ENCODE measurements at regions not wholly inside any gene's neighbourhood (a gene's known extent, or its start where the extent isn't known, plus 50 kb on each side); places are given as distances from the start of the nearest gene placed in this dataset.

GRCh38 chr17:72208832-72209231 lies 88.0 kb downstream of the SOX9 start:
- no peak for DNase-seq (ENCODE audit: low read depth, low spot score)

- DNase-seq (ENCODE audit: low read depth, low spot score): no peak
Observed at GRCh38 chr17:72212041-72212440, 91.2 kb downstream of the SOX9 start.

GRCh38 chr17:72215490-72215889 lies 94.7 kb downstream of the SOX9 start:
- DNase-seq (ENCODE audit: low read depth, low spot score): no peak

DNA sequence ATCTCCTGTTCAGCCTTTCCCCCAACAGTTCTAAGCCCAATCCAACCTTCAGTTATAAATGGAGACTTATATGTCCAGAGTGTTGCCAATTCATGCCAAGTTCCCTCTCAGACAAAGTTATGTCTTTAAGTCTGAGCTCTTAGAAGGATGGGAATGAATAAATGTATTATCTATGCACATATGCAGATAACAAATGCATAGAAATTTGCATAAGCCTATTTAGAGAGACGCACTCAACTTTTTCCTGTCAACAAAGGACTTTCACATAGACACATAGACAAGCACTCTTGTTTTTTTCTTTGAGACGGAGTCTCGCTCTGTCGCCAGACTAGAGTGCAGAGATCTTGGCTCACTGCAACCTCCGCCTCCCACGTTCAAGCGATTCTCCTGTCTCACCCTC lies 95.1 kb downstream of the SOX9 start:
- no peak for DNase-seq (ENCODE audit: low read depth, low spot score)

- DNase-seq (ENCODE audit: low read depth, low spot score): peak; percentile 40
Observed at GRCh38 chr17:72219137-72219823, 98.5 kb downstream of the SOX9 start.

DNA sequence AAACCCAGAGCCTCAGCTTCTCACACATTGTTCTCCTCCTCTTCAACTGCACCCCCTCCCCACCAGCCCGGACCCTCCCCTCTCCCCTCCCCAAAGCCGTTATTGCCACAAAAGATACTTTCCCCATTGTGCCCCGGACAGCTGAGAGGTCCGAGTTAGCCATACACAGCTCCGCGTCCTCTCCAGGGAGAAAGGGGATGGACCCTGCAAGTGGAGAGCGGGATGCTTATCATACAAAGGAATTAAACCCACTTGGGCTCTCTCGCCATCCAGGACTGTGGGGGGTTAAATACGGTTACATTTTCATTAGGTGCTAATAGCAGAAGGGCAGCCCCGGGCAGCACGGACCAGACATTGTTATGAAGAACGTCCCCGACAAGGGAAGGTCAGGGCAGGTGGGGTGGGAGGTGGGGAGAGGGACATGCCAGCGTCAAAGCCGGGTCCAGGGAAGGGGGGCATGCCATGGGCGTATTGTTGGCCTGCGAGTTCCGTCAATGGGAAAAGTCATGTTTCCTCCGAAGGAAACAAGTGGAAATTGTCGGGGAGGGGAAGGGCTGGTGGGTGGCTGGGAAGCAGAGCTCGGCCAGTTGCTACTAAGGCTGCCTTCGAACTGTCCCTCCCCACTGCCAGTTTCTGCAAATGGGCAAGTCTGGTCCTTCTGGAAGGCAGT lies 99.1 kb downstream of the SOX9 start:
- peak; percentile 14 for DNase-seq (ENCODE audit: low read depth, low spot score)

- no peak for DNase-seq (ENCODE audit: low read depth, low spot score)
Observed at GRCh38 chr17:72222661-72223380, 102.0 kb downstream of the SOX9 start.

DNA sequence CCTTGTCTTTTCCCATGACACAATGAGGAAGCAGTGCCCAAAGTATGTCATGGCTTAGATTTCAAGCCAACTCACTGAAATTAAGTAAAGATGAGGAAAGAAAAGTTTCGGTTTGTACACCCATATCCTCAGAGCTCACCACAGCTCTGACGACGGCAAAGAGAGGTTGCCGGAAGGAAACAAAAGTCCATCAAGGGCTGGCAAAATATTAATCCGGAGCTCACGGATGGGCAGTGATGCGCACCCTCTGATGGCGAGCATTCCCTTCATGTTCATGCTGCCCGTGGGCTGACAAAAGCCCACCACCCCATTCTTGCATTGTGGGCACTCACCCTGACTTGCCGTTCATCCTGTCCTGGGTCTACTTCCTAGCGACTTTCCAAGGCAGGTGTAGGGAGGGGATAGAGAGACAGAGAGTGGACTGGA lies 103.1 kb downstream of the SOX9 start:
- DNase-seq (ENCODE audit: low read depth, low spot score): no peak

- DNase-seq (ENCODE audit: low read depth, low spot score): no peak
Observed at GRCh38 chr17:72226322-72226721, 105.5 kb downstream of the SOX9 start.

DNA sequence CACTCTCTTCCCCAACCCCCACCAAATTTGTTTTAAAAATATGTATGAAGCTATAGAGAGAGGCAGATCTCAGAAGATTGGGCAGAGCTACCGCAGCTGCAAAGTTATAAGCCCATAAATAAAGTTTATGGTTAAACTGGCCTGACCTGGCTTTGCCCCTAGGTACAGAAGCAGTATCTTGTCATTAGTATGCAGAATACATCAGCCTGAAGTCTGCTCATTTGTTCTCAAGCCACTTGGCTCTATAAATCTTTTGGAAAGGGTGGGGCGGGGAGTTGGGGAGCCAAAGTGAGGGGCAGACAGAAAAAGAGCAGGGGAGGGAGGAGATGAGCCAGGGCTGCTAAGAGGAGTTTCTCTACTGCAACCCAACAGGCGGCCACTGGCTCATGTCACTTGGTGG lies 113.2 kb downstream of the SOX9 start:
- no peak for DNase-seq (ENCODE audit: low read depth, low spot score)

GRCh38 chr17:72234985-72235384 lies 114.2 kb downstream of the SOX9 start:
- DNase-seq (ENCODE audit: low read depth, low spot score): no peak

- DNase-seq (ENCODE audit: low read depth, low spot score): no peak
Observed at GRCh38 chr17:72236980-72237633, 116.3 kb downstream of the SOX9 start.

DNA sequence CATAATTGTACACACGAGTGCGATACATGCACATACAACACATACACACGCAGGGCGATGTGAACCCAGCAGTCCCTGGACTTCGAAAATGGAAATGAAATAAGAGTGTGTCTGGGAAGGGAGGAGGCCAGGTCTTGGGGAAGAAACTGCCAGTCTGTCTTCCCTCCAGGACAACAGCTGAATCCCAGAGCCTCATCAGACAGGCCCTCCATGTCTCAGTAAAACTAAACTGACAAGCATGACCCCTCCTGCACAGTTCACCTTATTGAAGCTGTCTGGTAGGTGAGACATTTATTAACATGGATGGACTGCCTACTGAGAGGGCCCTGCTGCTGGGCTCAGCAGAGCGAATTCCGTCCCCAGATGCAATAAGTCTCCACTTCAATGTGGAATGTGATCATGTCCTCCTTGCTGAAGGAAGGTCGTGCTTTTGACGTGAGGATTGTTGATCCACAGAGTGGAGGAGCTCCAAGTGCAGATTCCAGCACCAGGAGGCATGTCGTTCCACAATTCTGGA lies 117.4 kb downstream of the SOX9 start:
- no peak for DNase-seq (ENCODE audit: low read depth, low spot score)

GRCh38 chr17:72239548-72239947 lies 118.7 kb downstream of the SOX9 start:
- no peak for DNase-seq (ENCODE audit: low read depth, low spot score)

- no peak for DNase-seq (ENCODE audit: low read depth, low spot score)
Observed at GRCh38 chr17:72240333-72240732, 119.5 kb downstream of the SOX9 start.

- DNase-seq (ENCODE audit: low read depth, low spot score): no peak
Observed at GRCh38 chr17:72244494-72244893, 123.7 kb downstream of the SOX9 start.

- peak; percentile 20 for DNase-seq (ENCODE audit: low read depth, low spot score)
Observed at GRCh38 chr17:72244956-72245355, 124.1 kb downstream of the SOX9 start.

DNA sequence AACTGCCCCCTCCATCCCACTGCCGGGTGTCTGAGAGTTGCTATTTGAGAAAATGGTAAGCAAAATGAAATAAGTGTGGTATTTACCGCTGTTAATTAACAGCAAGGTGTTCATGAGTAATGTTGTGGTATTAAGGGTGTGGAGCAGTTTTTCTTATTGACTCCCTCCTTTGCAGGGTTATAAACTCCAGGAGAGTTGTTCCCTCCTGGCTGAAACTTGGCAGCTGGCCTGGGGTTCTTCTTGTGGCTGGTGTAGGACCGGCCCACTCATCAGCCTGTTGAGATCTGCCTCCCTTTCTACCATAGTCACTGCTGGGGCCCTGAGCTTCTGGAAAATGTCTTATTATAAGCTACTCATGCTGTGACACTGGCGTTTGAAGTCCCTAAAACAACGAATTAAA lies 128.6 kb downstream of the SOX9 start:
- peak; percentile 20 for DNase-seq (ENCODE audit: low read depth, low spot score)

DNA sequence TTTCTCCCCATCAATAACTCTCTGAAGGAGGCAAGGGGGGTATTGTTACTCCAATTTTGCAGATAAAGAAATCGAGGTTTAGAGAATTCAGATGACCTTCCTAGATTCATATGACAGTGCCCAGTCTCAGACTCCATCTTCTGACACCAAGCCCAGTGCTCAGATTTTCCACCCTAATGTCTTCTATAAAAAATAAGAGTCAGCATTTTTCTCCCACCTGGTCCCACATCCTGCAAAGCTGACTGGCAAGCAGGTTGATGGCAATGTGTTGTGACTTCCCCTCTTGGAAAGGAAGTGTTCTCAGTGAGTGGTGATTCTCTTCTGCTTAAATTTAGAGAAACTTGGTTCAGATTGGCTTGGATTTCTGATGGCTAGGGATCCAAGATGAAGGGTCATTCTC lies 129.4 kb downstream of the SOX9 start:
- DNase-seq (ENCODE audit: low read depth, low spot score): no peak

- DNase-seq (ENCODE audit: low read depth, low spot score): no peak
Observed at GRCh38 chr17:72253597-72253996, 132.8 kb downstream of the SOX9 start.

- DNase-seq (ENCODE audit: low read depth, low spot score): no peak
Observed at GRCh38 chr17:72254808-72255449, 134.1 kb downstream of the SOX9 start.

GRCh38 chr17:72255481-72255880 lies 134.7 kb downstream of the SOX9 start:
- no peak for DNase-seq (ENCODE audit: low read depth, low spot score)

All from astrocyte of the hippocampus (primary cell).